ENCODE measurements at regions not wholly inside any gene's neighbourhood (a gene's known extent, or its start where the extent isn't known, plus 50 kb on each side); places are given as distances from the start of the nearest gene placed in this dataset.
A peak's percentile ranks its signal among the peaks of the same experiment; 100 is the strongest.

DNA sequence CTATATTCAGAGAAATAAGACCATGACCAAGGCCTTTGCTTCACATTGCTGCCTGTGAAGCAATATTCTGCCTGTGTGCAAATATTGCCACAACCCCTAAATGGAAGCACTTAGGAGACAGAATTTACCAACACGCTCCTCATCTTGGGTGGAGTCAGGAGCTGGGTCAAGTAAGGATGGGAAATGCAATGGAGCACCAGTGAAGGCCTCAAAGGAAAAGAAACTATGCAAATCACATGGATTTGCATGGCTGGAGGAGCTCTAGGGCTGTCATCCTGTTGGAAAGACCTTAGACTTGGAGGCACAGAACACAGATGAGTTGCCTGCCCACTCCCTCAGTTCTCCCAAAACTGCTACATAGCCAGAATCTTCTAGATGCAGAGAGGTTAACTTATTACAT is 435.5 kb downstream of the SIPA1L2 start:
- Histone ChIP-seq H3K27ac (ENCODE audit: low read depth in 1 of 2, low read length in 2 of 2) (no peak overlapping the region), H3K4me1 (ENCODE audit: control insufficient read depth in 1 of 2, insufficient read depth in 2 of 2, low read length in 2 of 2) (peaks cover 0 to 3% of the 10 kb centered on the region in 2 donors), H3K36me3 (ENCODE audit: control insufficient read depth in 1 of 2, insufficient read depth in 2 of 2, low read length in 1 of 2) (no peaks in the 10 kb centered on the region), H3K9me3 (ENCODE audit: control insufficient read depth, low read length) (peaks cover 1% of the 10 kb centered on the region), H3K27me3 (ENCODE audit: control insufficient read depth in 1 of 2, insufficient read depth in 2 of 2, low read length in 1 of 2) (no peaks in the 10 kb centered on the region), H3K4me3 (ENCODE audit: low read length in 2 of 2) (no peak overlapping the region)
- DNase-seq = no peak
- no peak for ATAC-seq (ENCODE audit: low FRiP score)
- intact Hi-C loops (cut with DNase I) = no loop called here
- WGBS, 2 donors = 97 to 100% methylated on average over 1 of the region's 1 CpG

DNA sequence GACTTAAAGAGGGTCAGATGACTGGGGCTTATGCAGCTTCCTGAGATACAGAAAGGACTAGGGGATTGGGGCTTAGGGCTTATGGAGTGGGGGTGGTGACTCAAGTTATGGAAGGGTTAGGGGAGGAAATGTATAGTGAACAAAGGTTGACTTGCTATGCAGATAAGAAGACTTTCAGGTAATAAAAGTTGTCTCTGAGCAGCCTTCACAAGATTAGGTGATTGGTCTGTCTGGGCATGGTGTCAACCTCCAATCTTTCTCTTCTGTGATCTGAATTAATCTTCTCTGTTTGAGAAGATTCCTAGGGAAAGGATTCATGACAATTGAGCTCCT is 436.5 kb downstream of the SIPA1L2 start:
- no peak for ATAC-seq (ENCODE audit: low FRiP score)
- H3K9me3 ChIP-seq (ENCODE audit: control insufficient read depth, low read length) = no peaks in the 10 kb centered on the region
- intact Hi-C loops (cut with DNase I) = no loop called here

DNA sequence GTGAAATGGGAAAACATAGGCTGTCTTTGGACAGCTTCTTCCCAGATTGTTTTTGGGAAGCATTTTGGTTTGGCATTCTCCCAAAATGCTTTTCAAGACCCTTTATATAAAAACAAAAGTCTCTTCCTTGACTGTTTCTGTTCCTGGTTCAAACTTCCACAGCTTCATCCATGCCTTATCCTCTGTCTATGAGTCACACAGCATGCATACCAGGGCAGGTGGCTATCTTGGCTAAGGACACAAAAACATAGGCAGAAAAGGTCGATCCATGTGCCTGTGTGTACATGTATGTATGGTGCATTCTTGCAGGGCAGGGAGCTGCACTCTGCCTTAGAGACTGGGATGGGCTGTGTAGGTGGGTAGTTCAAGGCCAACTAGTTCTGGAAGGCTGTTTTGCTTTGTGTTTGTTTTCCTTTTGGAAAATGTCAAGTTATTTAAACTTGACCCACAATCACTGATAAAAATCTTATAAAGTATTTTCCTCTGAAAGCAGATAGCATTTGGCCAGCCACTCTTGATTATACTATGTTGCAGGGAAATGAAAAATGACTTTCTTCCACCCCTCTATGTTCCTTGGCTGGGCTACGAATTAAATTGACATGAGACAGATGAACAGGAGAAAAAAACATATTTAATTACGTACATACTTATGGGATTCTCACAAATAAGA is 437.0 kb downstream of the SIPA1L2 start:
- H3K27me3 ChIP-seq (ENCODE audit: control insufficient read depth in 1 of 2, insufficient read depth in 2 of 2, low read length in 1 of 2) = no peaks in the 10 kb centered on the region
- intact Hi-C loops (cut with DNase I) = no loop called here
- no peak overlapping the region for H3K4me3 ChIP-seq (ENCODE audit: low read length in 2 of 2)
- DNase-seq = no peak
- peaks cover 0 to 3% of the 10 kb centered on the region in 2 donors for H3K4me1 ChIP-seq (ENCODE audit: control insufficient read depth in 1 of 2, insufficient read depth in 2 of 2, low read length in 2 of 2)
- ATAC-seq (ENCODE audit: low FRiP score) = no peak
- H3K9me3 ChIP-seq (ENCODE audit: control insufficient read depth, low read length) = no peaks in the 10 kb centered on the region
- H3K36me3 ChIP-seq (ENCODE audit: control insufficient read depth in 1 of 2, insufficient read depth in 2 of 2, low read length in 1 of 2) = no peaks in the 10 kb centered on the region
- 13 to 22% methylated on average over 3 of the region's 3 CpGs for WGBS, 2 donors
- no peak overlapping the region for H3K27ac ChIP-seq (ENCODE audit: low read depth in 1 of 2, low read length in 2 of 2)

More for the DNA sequence above, 436.5 kb downstream of the SIPA1L2 start:
- Histone ChIP-seq H3K27me3 (ENCODE audit: control insufficient read depth in 1 of 2, insufficient read depth in 2 of 2, low read length in 1 of 2) (no peaks in the 10 kb centered on the region), H3K4me1 (ENCODE audit: control insufficient read depth in 1 of 2, insufficient read depth in 2 of 2, low read length in 2 of 2) (peaks cover 0 to 3% of the 10 kb centered on the region in 2 donors), H3K4me3 (ENCODE audit: low read length in 2 of 2) (no peak overlapping the region), H3K27ac (ENCODE audit: low read depth in 1 of 2, low read length in 2 of 2) (no peak overlapping the region), H3K36me3 (ENCODE audit: control insufficient read depth in 1 of 2, insufficient read depth in 2 of 2, low read length in 1 of 2) (no peaks in the 10 kb centered on the region)
- no peak for DNase-seq

DNA sequence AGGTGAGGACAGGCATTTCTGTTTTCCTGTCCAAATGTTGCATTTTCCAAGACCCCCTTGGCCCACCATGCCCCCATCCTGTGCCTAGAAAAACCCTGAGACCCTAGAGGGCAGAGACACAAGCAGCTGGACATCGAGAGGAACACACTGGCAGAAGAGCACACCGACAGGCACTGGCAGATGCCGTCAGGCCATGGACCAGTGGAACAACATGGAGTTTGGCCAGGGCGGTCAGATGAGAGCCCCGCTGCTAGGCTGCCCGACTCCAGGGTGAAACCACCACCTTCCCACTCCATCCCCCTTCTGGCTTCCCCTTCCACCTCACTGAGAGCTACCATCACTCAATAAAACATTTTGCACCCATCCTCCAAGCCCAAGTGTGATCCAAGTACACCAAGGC is 438.4 kb downstream of the SIPA1L2 start:
- WGBS, 2 donors = 95 to 96% methylated on average over 6 of the region's 6 CpGs
- intact Hi-C loops (cut with DNase I) = no loop called here
- H3K9me3 ChIP-seq (ENCODE audit: control insufficient read depth, low read length) = no peaks in the 10 kb centered on the region
- no peaks in the 10 kb centered on the region for H3K27me3 ChIP-seq (ENCODE audit: control insufficient read depth in 1 of 2, insufficient read depth in 2 of 2, low read length in 1 of 2)
- ATAC-seq (ENCODE audit: low FRiP score) (no peak), DNase-seq (no peak)
- H3K36me3 ChIP-seq (ENCODE audit: control insufficient read depth in 1 of 2, insufficient read depth in 2 of 2, low read length in 1 of 2) = no peaks in the 10 kb centered on the region
- H3K4me3 ChIP-seq (ENCODE audit: low read length in 2 of 2) = no peak overlapping the region
- no peak overlapping the region for H3K27ac ChIP-seq (ENCODE audit: low read depth in 1 of 2, low read length in 2 of 2)
- peaks cover 0 to 3% of the 10 kb centered on the region in 2 donors for H3K4me1 ChIP-seq (ENCODE audit: control insufficient read depth in 1 of 2, insufficient read depth in 2 of 2, low read length in 2 of 2)

DNA sequence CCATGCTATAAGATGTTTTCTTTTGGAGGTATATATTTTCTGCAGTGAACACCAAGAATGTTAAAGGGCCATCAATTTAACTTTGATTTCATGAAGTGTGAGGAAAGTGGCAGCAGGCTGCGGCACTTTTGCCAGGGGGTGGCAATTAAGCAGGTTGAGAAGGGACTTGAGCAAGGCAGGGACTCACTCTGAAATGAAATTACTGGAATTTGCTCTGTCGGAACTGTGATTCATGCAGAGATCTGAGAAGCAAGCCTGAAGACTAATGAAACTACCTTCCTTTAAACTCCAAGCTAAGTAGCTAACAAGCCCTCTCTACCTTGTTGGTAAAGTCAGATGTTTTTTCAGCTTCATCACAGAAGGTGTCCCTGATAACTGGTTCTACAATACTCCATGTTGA is 441.6 kb downstream of the SIPA1L2 start:
- ATAC-seq (ENCODE audit: low FRiP score) = no peak
- Histone ChIP-seq H3K36me3 (ENCODE audit: control insufficient read depth in 1 of 2, insufficient read depth in 2 of 2, low read length in 1 of 2) (no peaks in the 10 kb centered on the region), H3K27ac (ENCODE audit: low read depth in 1 of 2, low read length in 2 of 2) (no peak overlapping the region), H3K27me3 (ENCODE audit: control insufficient read depth in 1 of 2, insufficient read depth in 2 of 2, low read length in 1 of 2) (no peaks in the 10 kb centered on the region), H3K4me1 (ENCODE audit: control insufficient read depth in 1 of 2, insufficient read depth in 2 of 2, low read length in 2 of 2) (peaks cover 0 to 3% of the 10 kb centered on the region in 2 donors), H3K4me3 (ENCODE audit: low read length in 2 of 2) (no peak overlapping the region), H3K9me3 (ENCODE audit: control insufficient read depth, low read length) (no peaks in the 10 kb centered on the region)
- DNase-seq = no peak
- WGBS, 2 donors = 94 to 98% methylated on average over 2 of the region's 2 CpGs
- intact Hi-C loops (cut with DNase I) = no loop called here

DNA sequence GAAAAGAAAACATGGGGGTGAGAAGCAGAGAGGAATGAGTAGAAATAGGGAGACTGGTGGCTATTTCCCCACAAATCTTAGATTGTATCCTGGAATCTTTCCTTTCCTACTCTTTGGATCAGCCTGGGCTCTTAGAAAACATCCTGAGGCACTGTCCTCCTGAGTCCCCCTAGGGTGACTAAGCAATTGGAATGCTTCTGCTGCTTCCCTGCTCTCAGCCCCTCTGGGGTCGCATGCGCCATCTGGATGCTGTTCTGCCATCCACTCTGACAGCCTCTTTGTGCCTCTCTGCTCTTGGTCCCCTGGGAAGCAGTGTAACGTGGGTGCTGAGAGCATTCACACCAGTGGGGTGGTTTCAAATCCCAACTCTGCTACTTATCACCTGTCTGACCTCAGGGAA is 443.0 kb downstream of the SIPA1L2 start:
- intact Hi-C loops (cut with DNase I) = no loop called here
- no peaks in the 10 kb centered on the region for H3K4me1 ChIP-seq (ENCODE audit: control insufficient read depth in 1 of 2, insufficient read depth in 2 of 2, low read length in 2 of 2)
- H3K4me3 ChIP-seq (ENCODE audit: low read length in 2 of 2) = no peak overlapping the region
- DNase-seq = no peak
- ATAC-seq (ENCODE audit: low FRiP score) = no peak
- H3K27me3 ChIP-seq (ENCODE audit: control insufficient read depth in 1 of 2, insufficient read depth in 2 of 2, low read length in 1 of 2) = no peaks in the 10 kb centered on the region
- H3K9me3 ChIP-seq (ENCODE audit: control insufficient read depth, low read length) = no peaks in the 10 kb centered on the region
- H3K27ac ChIP-seq (ENCODE audit: low read depth in 1 of 2, low read length in 2 of 2) = no peak overlapping the region
- no peaks in the 10 kb centered on the region for H3K36me3 ChIP-seq (ENCODE audit: control insufficient read depth in 1 of 2, insufficient read depth in 2 of 2, low read length in 1 of 2)
- 76 to 78% methylated on average over 3 of the region's 3 CpGs for WGBS, 2 donors

DNA sequence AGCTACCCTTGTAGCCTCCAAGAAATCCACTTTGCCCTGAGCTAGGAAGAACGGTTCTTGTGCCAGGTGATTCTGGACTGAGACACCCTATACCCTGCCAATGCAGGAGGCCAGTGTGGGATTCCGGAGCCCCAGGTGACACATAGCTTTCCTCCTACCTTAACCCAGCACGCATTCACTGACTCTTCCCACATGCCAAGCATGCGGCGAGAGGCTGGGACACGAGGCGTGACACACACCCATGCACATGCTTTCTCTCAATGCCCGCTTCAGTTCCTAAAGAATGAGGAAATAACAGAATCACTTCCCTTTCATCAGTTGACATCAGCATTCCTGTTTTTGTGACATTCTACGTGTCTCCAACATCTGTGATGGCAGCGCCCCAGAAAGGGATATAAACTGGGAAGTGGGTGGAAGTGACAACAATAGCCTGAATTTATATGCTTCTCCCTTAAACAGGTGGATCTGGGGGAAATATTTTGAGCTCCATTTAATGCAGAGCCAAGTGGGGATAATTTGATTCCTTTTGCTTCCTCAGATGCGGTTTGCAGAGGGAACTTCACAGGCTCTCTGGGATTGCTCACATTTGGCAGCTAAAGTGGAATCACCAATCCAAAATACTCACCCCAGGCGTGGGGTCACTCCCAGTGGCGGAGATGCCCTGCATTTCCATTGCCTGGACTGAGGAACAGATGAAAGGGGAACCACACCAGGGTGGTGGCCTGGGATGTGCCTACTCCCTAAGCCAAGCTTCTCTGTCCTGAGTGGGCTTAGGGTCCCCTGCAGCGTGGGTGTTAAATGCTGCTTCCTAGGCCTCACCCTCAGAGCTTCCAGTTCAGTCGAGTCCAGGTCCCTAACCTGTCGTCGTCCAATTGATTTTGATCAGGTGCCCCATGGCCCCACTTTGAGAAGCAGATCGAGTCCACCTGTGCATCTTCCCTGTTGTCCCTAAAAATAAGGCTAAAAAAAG is 445.1 kb downstream of the SIPA1L2 start:
- Histone ChIP-seq H3K27me3 (ENCODE audit: control insufficient read depth in 1 of 2, insufficient read depth in 2 of 2, low read length in 1 of 2) (no peaks in the 10 kb centered on the region), H3K9me3 (ENCODE audit: control insufficient read depth, low read length) (no peaks in the 10 kb centered on the region), H3K4me1 (ENCODE audit: control insufficient read depth in 1 of 2, insufficient read depth in 2 of 2, low read length in 2 of 2) (no peaks in the 10 kb centered on the region), H3K36me3 (ENCODE audit: control insufficient read depth in 1 of 2, insufficient read depth in 2 of 2, low read length in 1 of 2) (no peaks in the 10 kb centered on the region), H3K27ac (ENCODE audit: low read depth in 1 of 2, low read length in 2 of 2) (no peak overlapping the region), H3K4me3 (ENCODE audit: low read length in 2 of 2) (no peak overlapping the region)
- intact Hi-C loops (cut with DNase I) = no loop called here
- 90% methylated on average over 18 of the region's 18 CpGs for WGBS, 2 donors
- peak in 1 of 2 donors; percentile 56 for DNase-seq
- ATAC-seq (ENCODE audit: low FRiP score) = no peak

DNA sequence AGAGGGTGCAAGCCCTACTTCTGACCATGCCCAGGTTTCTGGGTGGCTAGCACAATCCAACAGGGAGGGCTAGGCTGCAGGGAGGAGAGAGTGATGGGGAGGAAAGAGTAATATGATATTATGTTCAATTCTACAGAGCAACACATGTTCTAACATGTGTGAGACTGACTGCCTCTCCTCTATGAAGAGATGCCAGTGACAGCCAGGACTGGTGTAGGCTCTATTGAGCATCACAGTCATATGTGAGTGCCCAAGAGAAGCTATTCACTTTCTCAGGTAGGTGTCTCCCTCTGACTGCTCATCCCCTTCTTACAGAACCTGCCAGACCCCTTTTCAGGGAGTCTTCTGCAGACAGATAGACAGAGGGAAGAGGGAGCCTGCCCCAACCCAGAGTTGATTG is 446.1 kb downstream of the SIPA1L2 start:
- no peaks in the 10 kb centered on the region for H3K36me3 ChIP-seq (ENCODE audit: control insufficient read depth in 1 of 2, insufficient read depth in 2 of 2, low read length in 1 of 2)
- DNase-seq = no peak
- no peak overlapping the region for H3K27ac ChIP-seq (ENCODE audit: low read depth in 1 of 2, low read length in 2 of 2)
- H3K9me3 ChIP-seq (ENCODE audit: control insufficient read depth, low read length) = no peaks in the 10 kb centered on the region
- no peak for ATAC-seq (ENCODE audit: low FRiP score)
- H3K27me3 ChIP-seq (ENCODE audit: control insufficient read depth in 1 of 2, insufficient read depth in 2 of 2, low read length in 1 of 2) = no peaks in the 10 kb centered on the region
- no peak overlapping the region for H3K4me3 ChIP-seq (ENCODE audit: low read length in 2 of 2)
- intact Hi-C loops (cut with DNase I) = no loop called here
- H3K4me1 ChIP-seq (ENCODE audit: control insufficient read depth in 1 of 2, insufficient read depth in 2 of 2, low read length in 2 of 2) = peaks cover 0 to 1% of the 10 kb centered on the region in 2 donors

DNA sequence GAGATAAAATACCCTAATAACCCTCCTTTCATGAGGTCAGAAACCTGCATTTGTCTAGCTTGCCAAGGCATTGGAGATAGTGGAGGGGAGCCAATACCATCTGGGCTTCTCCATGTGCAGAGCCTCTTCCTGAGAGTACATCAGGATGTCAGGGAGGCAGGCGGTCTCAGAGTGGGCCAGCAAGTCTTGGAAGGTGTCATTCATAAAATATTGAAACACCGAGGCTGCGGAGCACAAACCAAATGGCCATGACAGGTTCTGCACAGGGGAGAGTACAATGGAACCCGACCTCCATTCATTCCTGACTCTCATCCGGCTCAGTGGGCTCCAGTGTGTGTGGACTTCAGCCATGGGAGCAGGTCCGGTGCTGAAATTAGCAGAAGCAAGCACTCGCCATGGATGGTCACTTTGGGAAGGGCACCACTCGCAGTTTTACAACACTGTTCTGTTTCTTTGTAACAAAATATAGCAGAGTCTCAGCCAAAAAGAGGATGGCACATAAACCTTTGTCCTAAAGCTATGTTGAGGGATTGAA is 446.6 kb downstream of the SIPA1L2 start:
- intact Hi-C loops (cut with DNase I) = no loop called here
- H3K9me3 ChIP-seq (ENCODE audit: control insufficient read depth, low read length) = no peaks in the 10 kb centered on the region
- DNase-seq (no peak), ATAC-seq (ENCODE audit: low FRiP score) (no peak)
- no peak overlapping the region for H3K27ac ChIP-seq (ENCODE audit: low read depth in 1 of 2, low read length in 2 of 2)
- 78 to 86% methylated on average over 8 of the region's 8 CpGs for WGBS, 2 donors
- H3K4me3 ChIP-seq (ENCODE audit: low read length in 2 of 2) = no peak overlapping the region
- H3K36me3 ChIP-seq (ENCODE audit: control insufficient read depth in 1 of 2, insufficient read depth in 2 of 2, low read length in 1 of 2) = no peaks in the 10 kb centered on the region
- peaks cover 0 to 1% of the 10 kb centered on the region in 2 donors for H3K4me1 ChIP-seq (ENCODE audit: control insufficient read depth in 1 of 2, insufficient read depth in 2 of 2, low read length in 2 of 2)
- no peaks in the 10 kb centered on the region for H3K27me3 ChIP-seq (ENCODE audit: control insufficient read depth in 1 of 2, insufficient read depth in 2 of 2, low read length in 1 of 2)
